OCI-LY3 (cell line): ENCODE measurements at regions not wholly inside any gene's neighbourhood (a gene's known extent, or its start where the extent isn't known, plus 50 kb on each side); places are given as distances from the start of the nearest gene placed in this dataset.

Experiments used
- CTCF ChIP-seq: fragments of 200-600, 300-600 bp; sonication (generic); IDR thresholded peaks from 2 replicates; pipeline ENCODE4 v1.5.1; 2014; ENCODE audit warnings: antibody characterized with exemption, low read length, low read depth
- EZH2phosphoT487 ChIP-seq: fragments of 200-600 bp; shearing (Covaris generic); IDR thresholded peaks from 2 replicates; pipeline ENCODE4 v1.6.1; 2018; ENCODE audit warnings: antibody characterized with exemption, mixed run types, low read depth

- peak; percentile 63 for TF ChIP-seq CTCF
- no peak for TF ChIP-seq EZH2phosphoT487
Measured at GRCh38 chr2:104447831-104448434, 406.0 kb upstream of the POU3F3 start.
